Mesenchymal stem cell (in vitro differentiated cells and primary cell): ENCODE measurements at regions not wholly inside any gene's neighbourhood (a gene's known extent, or its start where the extent isn't known, plus 50 kb on each side); places are given as distances from the start of the nearest gene placed in this dataset.

Source experiments
- DNase-seq: peaks from one replicate; pipeline ENCODE4 v3.0.0-alpha.2; 2013
- H2AFZ ChIP-seq: one replicate; pipeline ENCODE4 v1.6.1; 2013; ENCODE audit warnings: low read depth, mild to moderate bottlenecking, control low read depth, inconsistent platforms, low read length, moderate library complexity
- H2AK5ac ChIP-seq: 2 replicates; pipeline ENCODE4 v1.6.1; 2013; ENCODE audit warnings: low read length, moderate library complexity, mild to moderate bottlenecking, inconsistent platforms; ENCODE audit not compliant: severe bottlenecking
- H2BK120ac ChIP-seq: one replicate; pipeline ENCODE4 v1.6.1; 2013; ENCODE audit warnings: low read depth, mild to moderate bottlenecking, inconsistent platforms, low read length, moderate library complexity
- H2BK12ac ChIP-seq, 2 experiments: one replicate each; pipeline ENCODE4 v1.6.1; 2013; ENCODE audit warnings: inconsistent platforms in 2 of 2, low read length in 2 of 2, mild to moderate bottlenecking in 2 of 2, moderate library complexity in 2 of 2, control low read depth in 1 of 2
- H2BK15ac ChIP-seq: one replicate; pipeline ENCODE4 v1.6.1; 2013; ENCODE audit warnings: mild to moderate bottlenecking, low read depth, inconsistent platforms; ENCODE audit not compliant: poor library complexity, severe bottlenecking
- H2BK5ac ChIP-seq: 2 replicates; pipeline ENCODE4 v1.6.1; 2013; ENCODE audit warnings: low read depth, mild to moderate bottlenecking, low read length, control low read depth, inconsistent platforms; ENCODE audit not compliant: poor library complexity, severe bottlenecking
- H3K14ac ChIP-seq, 2 experiments: one replicate each; pipeline ENCODE4 v1.6.1; 2013; ENCODE audit warnings: inconsistent platforms in 2 of 2, low read length in 2 of 2, control low read depth in 1 of 2, mild to moderate bottlenecking in 1 of 2, moderate library complexity in 1 of 2
- H3K18ac ChIP-seq, 2 experiments: one replicate each; pipeline ENCODE4 v1.6.1; 2013; ENCODE audit warnings: inconsistent platforms in 2 of 2, low read length in 2 of 2, control low read depth in 1 of 2, low read depth in 1 of 2, mild to moderate bottlenecking in 1 of 2
- H3K23ac ChIP-seq, 2 experiments: one replicate each; pipeline ENCODE4 v1.6.1; 2013; ENCODE audit warnings: inconsistent platforms in 2 of 2, low read length in 2 of 2, mild to moderate bottlenecking in 2 of 2, moderate library complexity in 2 of 2, control low read depth in 1 of 2
- H3K27ac ChIP-seq: 2 replicates; pipeline ENCODE4 v1.5.1; 2013; ENCODE audit warnings: mild to moderate bottlenecking, moderate library complexity, low read length, control low read depth, inconsistent platforms; ENCODE audit not compliant: poor library complexity, severe bottlenecking
- H3K27me3 ChIP-seq, 2 experiments: 2 replicates each; pipeline versions ENCODE4 v1.6.1 to v1.7.0; 2013; ENCODE audit warnings: low read length in 2 of 2, mild to moderate bottlenecking in 2 of 2, moderate library complexity in 2 of 2, control low read depth in 1 of 2, inconsistent platforms in 1 of 2; ENCODE audit not compliant: control insufficient read depth in 1 of 2, insufficient read depth in 1 of 2
- H3K36me3 ChIP-seq, 2 experiments: 2 replicates each; pipeline versions ENCODE4 v1.6.1 to v1.7.0; 2013; ENCODE audit warnings: low read length in 2 of 2, control low read depth in 1 of 2, inconsistent platforms in 1 of 2, low read depth in 1 of 2, mild to moderate bottlenecking in 1 of 2; ENCODE audit not compliant: insufficient read depth in 2 of 2, control insufficient read depth in 1 of 2
- H3K4ac ChIP-seq, 2 experiments: one replicate each; pipeline ENCODE4 v1.6.1; 2013; ENCODE audit warnings: inconsistent platforms in 2 of 2, low read length in 2 of 2, mild to moderate bottlenecking in 2 of 2, moderate library complexity in 2 of 2, control low read depth in 1 of 2, low read depth in 1 of 2
- H3K4me1 ChIP-seq: 2 replicates; pipeline ENCODE4 v1.6.1; 2013; ENCODE audit warnings: low read depth, low read length, control low read depth; ENCODE audit not compliant: control insufficient read depth, insufficient read depth
- H3K4me2 ChIP-seq: 2 replicates; pipeline ENCODE4 v1.6.1; 2013; ENCODE audit warnings: low read length, mild to moderate bottlenecking, inconsistent platforms; ENCODE audit not compliant: poor library complexity, severe bottlenecking
- H3K4me3 ChIP-seq, 2 experiments: 2 replicates each; pipeline versions ENCODE4 v1.5.1 to v1.7.0; 2013; ENCODE audit warnings: low read length in 2 of 2, mild to moderate bottlenecking in 2 of 2, control low read depth in 1 of 2, low read depth in 1 of 2; ENCODE audit not compliant: insufficient read depth in 1 of 2
- H3K79me1 ChIP-seq: replicated peaks from 2 replicates; pipeline ENCODE4 v1.6.1; 2013; ENCODE audit warnings: mild to moderate bottlenecking, control low read depth, low read length, inconsistent platforms; ENCODE audit not compliant: poor library complexity, severe bottlenecking
- H3K9ac ChIP-seq: 2 replicates; pipeline ENCODE4 v1.7.0; 2013; ENCODE audit warnings: mild to moderate bottlenecking, low read length, moderate library complexity
- H3K9me3 ChIP-seq: 2 replicates; pipeline ENCODE4 v1.7.0; 2013; ENCODE audit warnings: mild to moderate bottlenecking, low read length; ENCODE audit not compliant: control insufficient read depth
- H4K8ac ChIP-seq: one replicate; pipeline ENCODE4 v1.6.1; 2013; ENCODE audit warnings: inconsistent platforms, mild to moderate bottlenecking, low read length, moderate library complexity
- H4K91ac ChIP-seq: one replicate; pipeline ENCODE4 v1.6.1; 2013; ENCODE audit warnings: mild to moderate bottlenecking, low read length, inconsistent platforms
- WGBS: methylation state at CpG from one replicate; pipeline ENCODE4 v1.1.7; 2013; ENCODE audit warnings: mixed read lengths; 5-methylcytosine and 5-hydroxymethylcytosine counted together

GRCh38 chr12:124721501-124722162, 142.0 kb downstream of the SCARB1 start:
- DNase-seq: no peak
- 96% methylated on average over 3 of the region's 3 CpGs for WGBS

DNA sequence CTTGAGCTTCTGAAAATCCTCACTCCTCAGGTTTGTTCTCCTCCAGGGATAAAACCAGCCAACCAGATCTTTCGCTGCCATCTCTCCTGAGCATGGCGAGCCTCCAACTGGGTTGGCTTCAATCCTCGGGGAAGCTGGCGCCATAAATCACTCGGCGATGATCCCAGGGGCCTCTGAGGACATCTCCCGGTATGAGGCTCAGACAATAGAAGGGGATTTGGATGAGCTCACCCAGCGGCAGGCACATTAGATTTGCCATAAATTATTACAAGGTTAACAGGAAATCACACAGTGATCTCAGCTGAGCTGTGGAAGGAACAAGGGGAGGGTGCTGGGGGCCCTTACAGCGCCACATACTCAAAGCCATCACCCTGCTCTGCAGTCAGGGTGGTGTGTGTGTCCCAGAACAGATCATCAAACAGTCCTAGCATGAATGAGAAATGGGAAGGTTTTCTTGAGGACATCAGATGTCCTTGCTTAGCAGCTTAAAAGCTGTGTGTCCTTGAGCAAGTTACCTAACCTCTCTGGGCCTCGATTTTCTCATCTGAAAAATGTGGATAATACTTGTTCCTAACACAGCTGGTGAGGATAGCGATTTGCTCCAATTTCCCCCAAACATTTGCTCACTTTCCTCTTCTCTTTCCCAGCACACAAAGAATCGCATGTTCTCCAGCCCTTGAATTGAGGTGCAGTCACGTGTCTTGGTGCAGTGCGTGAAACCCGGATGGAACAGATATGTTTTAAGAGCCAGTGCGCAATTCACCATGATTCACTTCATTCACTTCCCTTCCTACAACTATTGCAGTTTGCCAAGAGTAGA, 142.8 kb downstream of the SCARB1 start:
- WGBS: 47% methylated on average over 15 of the region's 16 CpGs
- Histone ChIP-seq H3K9me3 (peaks cover 5% of the 10 kb centered on the region), H4K8ac (peak overlapping the region; percentile 46)

More at GRCh38 chr12:124721501-124722162, 142.0 kb downstream of the SCARB1 start:
- H3K4me1 ChIP-seq: peaks cover 19% of the 10 kb centered on the region
- H2BK15ac ChIP-seq: peak overlapping the region; percentile 44
- H2AFZ ChIP-seq: no peak overlapping the region
- H3K79me1 ChIP-seq: no peaks in the 10 kb centered on the region
- no peaks in the 10 kb centered on the region for H3K36me3 ChIP-seq
- H3K9ac ChIP-seq: no peak overlapping the region
- no peak overlapping the region for H3K23ac ChIP-seq
- no peak overlapping the region for H2BK120ac ChIP-seq
- H3K27ac ChIP-seq: peak overlapping the region; percentile 94
- peak overlapping the region; percentile 19 for H4K8ac ChIP-seq
- no peak overlapping the region for H4K91ac ChIP-seq
- H3K4me3 ChIP-seq: no peak overlapping the region
- H3K14ac ChIP-seq: no peak overlapping the region
- H3K9me3 ChIP-seq: peaks cover 5% of the 10 kb centered on the region
- H2BK12ac ChIP-seq: peak overlapping the region; percentile 81 to 83
- no peak overlapping the region for H3K4me2 ChIP-seq
- H2BK5ac ChIP-seq: no peak overlapping the region
- H3K4ac ChIP-seq: peak overlapping the region in 1 of 2 experiments; percentile 24
- H3K18ac ChIP-seq: peak overlapping the region; percentile 59 to 82
- H3K27me3 ChIP-seq: peaks cover 0 to 4% of the 10 kb centered on the region in 2 experiments
- peak overlapping the region; percentile 65 for H2AK5ac ChIP-seq

GRCh38 chr12:124720004-124720680, 143.5 kb downstream of the SCARB1 start:
- WGBS: 48% methylated on average over 14 of the region's 14 CpGs
- Histone ChIP-seq H2BK12ac (peak overlapping the region; percentile 95 to 98), H3K4me1 (peaks cover 20% of the 10 kb centered on the region), H3K4me2 (no peak overlapping the region), H3K9ac (peak overlapping the region; percentile 38), H3K79me1 (no peaks in the 10 kb centered on the region), H3K14ac (peak overlapping the region in 1 of 2 experiments; percentile 48), H3K4me3 (no peak overlapping the region), H4K91ac (peak overlapping the region; percentile 85), H3K9me3 (peaks cover 5% of the 10 kb centered on the region), H3K4ac (peak overlapping the region; percentile 74 to 90), H3K23ac (peak overlapping the region in 1 of 2 experiments; percentile 92), H2BK5ac (peak overlapping the region; percentile 81), H3K18ac (peak overlapping the region in 1 of 2 experiments; percentile 97), H2AFZ (no peak overlapping the region), H2AK5ac (peak overlapping the region; percentile 100), H3K36me3 (no peaks in the 10 kb centered on the region), H3K27me3 (peaks cover 0 to 4% of the 10 kb centered on the region in 2 experiments), H2BK15ac (peak overlapping the region; percentile 74), H4K8ac (peak overlapping the region; percentile 46), H2BK120ac (no peak overlapping the region), H3K27ac (peak overlapping the region; percentile 94)
- peak; percentile 85 for DNase-seq

More for the DNA sequence above, 142.8 kb downstream of the SCARB1 start:
- no peak overlapping the region for H3K14ac ChIP-seq
- peak; percentile 82 for DNase-seq
- no peaks in the 10 kb centered on the region for H3K36me3 ChIP-seq
- no peak overlapping the region for H3K4me2 ChIP-seq
- H2AFZ ChIP-seq: no peak overlapping the region
- peaks cover 0 to 4% of the 10 kb centered on the region in 2 experiments for H3K27me3 ChIP-seq
- peak overlapping the region; percentile 24 to 46 for H3K4ac ChIP-seq
- peak overlapping the region; percentile 15 to 82 for H3K18ac ChIP-seq
- no peak overlapping the region for H2BK120ac ChIP-seq
- H2BK12ac ChIP-seq: peak overlapping the region; percentile 81 to 95
- H3K27ac ChIP-seq: peak overlapping the region; percentile 94
- H2BK5ac ChIP-seq: peak overlapping the region; percentile 81
- peak overlapping the region; percentile 52 for H4K91ac ChIP-seq
- H3K4me3 ChIP-seq: no peak overlapping the region
- H3K23ac ChIP-seq: peak overlapping the region in 1 of 2 experiments; percentile 16
- H3K4me1 ChIP-seq: peaks cover 16% of the 10 kb centered on the region
- H2AK5ac ChIP-seq: peak overlapping the region; percentile 55
- H3K9ac ChIP-seq: peak overlapping the region; percentile 38
- no peaks in the 10 kb centered on the region for H3K79me1 ChIP-seq
- H2BK15ac ChIP-seq: no peak overlapping the region
